CD4-positive, alpha-beta T cell treated with Interferon gamma for 1 hour (primary cell): ENCODE measurements at regions not wholly inside any gene's neighbourhood (a gene's known extent, or its start where the extent isn't known, plus 50 kb on each side); places are given as distances from the start of the nearest gene placed in this dataset.

ENCODE experiments used
- DNase-seq: peaks from one replicate; pipeline ENCODE4 v3.0.0-alpha.2; 2020

- DNase-seq, result no peak
These were observed 88.8 kb upstream of the SEPTIN5 start for GRCh38 chr22:19625331-19626041.

- DNase-seq, result no peak
These were observed 88.2 kb upstream of the SEPTIN5 start for GRCh38 chr22:19626042-19626587.

- no peak for DNase-seq
These were observed 87.6 kb upstream of the SEPTIN5 start for GRCh38 chr22:19626666-19627065.

- no peak for DNase-seq
These were observed 86.1 kb upstream of the SEPTIN5 start for GRCh38 chr22:19628038-19628776.

GRCh38 chr22:19629331-19629719 is 85.0 kb upstream of the SEPTIN5 start:
- no peak for DNase-seq

- DNase-seq, result peak; percentile 76
These were observed 84.4 kb upstream of the SEPTIN5 start for GRCh38 chr22:19629720-19630419.

- DNase-seq, result no peak
These were observed 83.7 kb upstream of the SEPTIN5 start for GRCh38 chr22:19630614-19631013.

- no peak for DNase-seq
These were observed 82.2 kb upstream of the SEPTIN5 start for GRCh38 chr22:19631899-19632667.

GRCh38 chr22:19632668-19633148 is 81.6 kb upstream of the SEPTIN5 start:
- DNase-seq, result no peak

- DNase-seq, result no peak
These were observed 79.9 kb upstream of the SEPTIN5 start for GRCh38 chr22:19634226-19634975.

GRCh38 chr22:19635644-19636043 is 78.7 kb upstream of the SEPTIN5 start:
- DNase-seq, result no peak

GRCh38 chr22:19636696-19637407 is 77.5 kb upstream of the SEPTIN5 start:
- DNase-seq, result no peak

GRCh38 chr22:19637408-19638281 is 76.7 kb upstream of the SEPTIN5 start:
- no peak for DNase-seq

- DNase-seq, result no peak
These were observed 75.9 kb upstream of the SEPTIN5 start for GRCh38 chr22:19638282-19639015.

GRCh38 chr22:19639610-19640135 is 74.6 kb upstream of the SEPTIN5 start:
- DNase-seq, result no peak

GRCh38 chr22:19640306-19640705 is 74.0 kb upstream of the SEPTIN5 start:
- DNase-seq, result no peak

- no peak for DNase-seq
These were observed 72.9 kb upstream of the SEPTIN5 start for GRCh38 chr22:19641254-19641982.

- no peak for DNase-seq
These were observed 72.3 kb upstream of the SEPTIN5 start for GRCh38 chr22:19641983-19642451.
